ENCODE measurements at regions not wholly inside any gene's neighbourhood (a gene's known extent, or its start where the extent isn't known, plus 50 kb on each side); places are given as distances from the start of the nearest gene placed in this dataset.

DNA sequence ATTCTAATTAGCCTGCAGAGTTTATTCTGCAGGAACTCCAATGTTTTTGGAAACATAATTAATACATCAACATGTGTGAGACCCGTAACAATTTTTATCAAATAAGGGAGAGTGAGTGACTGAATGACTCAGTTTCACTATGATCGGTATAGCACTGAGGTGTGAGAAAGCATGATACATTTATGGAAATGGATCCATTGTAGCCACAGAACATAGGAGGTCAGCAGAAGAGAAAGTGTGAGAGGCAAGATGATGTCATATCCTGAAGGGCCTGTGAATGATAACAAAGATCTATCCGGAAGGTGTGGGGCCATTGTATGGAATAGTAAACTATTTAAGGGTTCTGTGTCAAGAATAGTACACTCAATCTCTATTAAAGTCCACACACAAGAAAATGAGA is 1406.1 kb upstream of the TENM4 start:
- in situ Hi-C loops (cut with MboI; ENCODE audit: low pct_unique_long_range_greater_than_20kb, low sequenced_read_pairs, unreplicated experiment) = no loop called here
- peak; percentile 28 for DNase-seq (ENCODE audit: low spot score)
- TF ChIP-seq, protein P1, sequence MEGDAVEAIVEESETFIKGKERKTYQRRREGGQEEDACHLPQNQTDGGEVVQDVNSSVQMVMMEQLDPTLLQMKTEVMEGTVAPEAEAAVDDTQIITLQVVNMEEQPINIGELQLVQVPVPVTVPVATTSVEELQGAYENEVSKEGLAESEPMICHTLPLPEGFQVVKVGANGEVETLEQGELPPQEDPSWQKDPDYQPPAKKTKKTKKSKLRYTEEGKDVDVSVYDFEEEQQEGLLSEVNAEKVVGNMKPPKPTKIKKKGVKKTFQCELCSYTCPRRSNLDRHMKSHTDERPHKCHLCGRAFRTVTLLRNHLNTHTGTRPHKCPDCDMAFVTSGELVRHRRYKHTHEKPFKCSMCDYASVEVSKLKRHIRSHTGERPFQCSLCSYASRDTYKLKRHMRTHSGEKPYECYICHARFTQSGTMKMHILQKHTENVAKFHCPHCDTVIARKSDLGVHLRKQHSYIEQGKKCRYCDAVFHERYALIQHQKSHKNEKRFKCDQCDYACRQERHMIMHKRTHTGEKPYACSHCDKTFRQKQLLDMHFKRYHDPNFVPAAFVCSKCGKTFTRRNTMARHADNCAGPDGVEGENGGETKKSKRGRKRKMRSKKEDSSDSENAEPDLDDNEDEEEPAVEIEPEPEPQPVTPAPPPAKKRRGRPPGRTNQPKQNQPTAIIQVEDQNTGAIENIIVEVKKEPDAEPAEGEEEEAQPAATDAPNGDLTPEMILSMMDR (IDR thresholded peaks at IDR 0.05; ENCODE audit: extremely low read depth, insufficient read depth, missing control alignments) = no peak

DNA sequence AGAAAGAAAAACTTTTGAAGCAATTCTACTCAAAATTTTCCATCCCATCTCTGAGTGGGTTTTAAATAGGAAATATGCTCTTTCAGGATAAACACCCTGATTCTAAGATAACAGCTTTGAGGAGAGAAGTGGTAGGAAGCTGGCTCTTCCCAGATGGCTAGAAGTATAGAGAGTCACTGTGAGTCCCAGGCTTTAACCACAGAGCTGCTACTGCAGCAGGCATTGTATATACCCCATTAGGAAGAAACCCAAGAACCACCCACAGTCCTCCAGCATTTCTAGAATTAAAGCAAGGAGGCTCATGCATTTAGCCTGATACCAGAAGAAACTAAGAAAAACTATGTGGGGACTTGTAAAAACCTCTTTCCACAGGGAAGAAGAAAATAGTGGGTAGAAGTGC is 1405.6 kb upstream of the TENM4 start:
- TF ChIP-seq, protein P1 (IDR thresholded peaks at IDR 0.05; ENCODE audit: extremely low read depth, insufficient read depth, missing control alignments) = no peak
- no peak for DNase-seq (ENCODE audit: low spot score)
- in situ Hi-C loops (cut with MboI; ENCODE audit: low pct_unique_long_range_greater_than_20kb, low sequenced_read_pairs, unreplicated experiment) = no loop called here

DNA sequence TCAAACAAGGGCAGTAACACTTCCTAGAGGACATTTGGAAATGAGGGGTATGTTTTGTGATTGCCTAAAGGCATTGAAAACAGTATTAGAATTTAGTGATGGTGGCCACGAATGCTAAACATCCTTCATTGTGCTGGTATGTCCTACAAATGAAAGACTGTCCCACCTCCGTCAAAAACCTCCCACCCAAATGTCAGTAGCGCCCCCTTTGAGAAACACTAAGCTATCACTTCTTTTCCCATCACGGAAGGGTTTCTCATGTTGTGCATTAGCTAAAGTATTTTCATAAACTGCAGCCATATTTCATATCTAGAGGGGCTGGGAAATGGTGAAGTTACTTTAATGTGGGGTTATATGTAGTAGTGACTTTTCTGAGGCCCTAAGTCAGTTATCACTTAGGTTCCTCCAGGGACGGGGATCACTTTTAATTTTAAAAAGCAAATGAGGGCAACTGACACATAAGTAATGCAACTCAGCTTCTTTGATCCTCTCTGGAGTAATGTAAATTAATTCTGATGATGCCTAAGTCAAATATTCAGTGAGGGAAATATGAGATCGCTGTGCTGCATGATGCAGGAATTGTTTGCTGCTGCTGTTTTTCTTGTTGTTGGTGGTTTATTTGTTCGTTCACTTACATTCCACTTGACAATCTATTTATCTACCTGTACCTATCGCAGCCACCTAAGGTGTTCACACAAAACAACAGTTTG is 1403.4 kb upstream of the TENM4 start:
- DNase-seq (ENCODE audit: low spot score) = no peak
- TF ChIP-seq, protein P1 (IDR thresholded peaks at IDR 0.05; ENCODE audit: extremely low read depth, insufficient read depth, missing control alignments) = peak; percentile 13
- in situ Hi-C loops (cut with MboI; ENCODE audit: low pct_unique_long_range_greater_than_20kb, low sequenced_read_pairs, unreplicated experiment) = no loop called here

DNA sequence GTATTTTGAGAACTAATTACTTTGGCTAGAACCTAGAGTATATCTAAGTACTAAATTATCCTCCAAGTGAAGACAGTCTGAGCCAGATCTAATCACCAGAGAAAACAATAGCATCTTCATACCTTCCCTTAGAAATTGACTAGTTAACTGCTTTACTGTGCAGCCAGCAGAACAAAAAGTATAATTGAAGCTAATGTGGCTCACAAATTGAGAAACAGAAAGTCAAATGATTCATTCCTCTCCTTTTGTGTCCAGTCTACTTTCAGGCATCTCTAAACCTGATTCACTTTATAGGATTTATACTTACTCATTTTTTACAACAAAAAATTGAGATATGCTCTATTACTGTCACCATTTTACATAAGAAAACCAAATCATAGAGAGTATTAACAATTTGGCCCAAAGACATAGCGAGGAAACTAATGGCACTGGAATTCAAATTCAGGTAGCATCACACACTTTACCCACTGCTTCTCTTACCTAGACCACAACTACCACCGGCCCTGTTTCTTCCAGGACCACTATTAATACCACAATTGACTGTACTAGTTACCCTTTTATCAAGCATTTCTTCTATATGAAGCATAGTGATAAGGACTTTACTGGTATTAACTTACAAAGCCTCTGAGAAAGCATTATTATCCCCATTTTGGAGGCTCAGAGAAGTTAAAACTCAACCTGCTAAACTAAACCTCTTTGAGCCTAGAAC is 1402.6 kb upstream of the TENM4 start:
- in situ Hi-C loops (cut with MboI; ENCODE audit: low pct_unique_long_range_greater_than_20kb, low sequenced_read_pairs, unreplicated experiment) = no loop called here
- TF ChIP-seq, protein P1 (IDR thresholded peaks at IDR 0.05; ENCODE audit: extremely low read depth, insufficient read depth, missing control alignments) = no peak
- DNase-seq (ENCODE audit: low spot score) = no peak

DNA sequence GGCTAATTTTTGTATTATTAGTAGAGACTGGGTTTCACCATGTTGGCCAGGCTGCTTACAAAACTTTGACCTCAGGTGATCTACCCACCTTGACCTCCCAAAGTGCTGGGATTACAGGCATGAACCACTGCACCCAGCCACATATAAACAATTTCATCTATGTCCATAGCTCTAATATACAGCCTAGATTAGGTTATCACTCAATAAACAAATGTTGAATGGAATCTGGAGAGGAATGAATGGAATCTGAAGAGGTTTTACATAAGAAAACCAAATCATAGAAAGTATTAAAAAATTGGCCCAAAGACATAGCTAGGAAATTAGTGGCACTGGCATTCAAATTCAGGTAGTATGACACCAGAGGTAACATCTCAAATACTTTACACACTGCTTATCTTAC is 1401.4 kb upstream of the TENM4 start:
- TF ChIP-seq, protein P1 (IDR thresholded peaks at IDR 0.05; ENCODE audit: extremely low read depth, insufficient read depth, missing control alignments) = no peak

DNA sequence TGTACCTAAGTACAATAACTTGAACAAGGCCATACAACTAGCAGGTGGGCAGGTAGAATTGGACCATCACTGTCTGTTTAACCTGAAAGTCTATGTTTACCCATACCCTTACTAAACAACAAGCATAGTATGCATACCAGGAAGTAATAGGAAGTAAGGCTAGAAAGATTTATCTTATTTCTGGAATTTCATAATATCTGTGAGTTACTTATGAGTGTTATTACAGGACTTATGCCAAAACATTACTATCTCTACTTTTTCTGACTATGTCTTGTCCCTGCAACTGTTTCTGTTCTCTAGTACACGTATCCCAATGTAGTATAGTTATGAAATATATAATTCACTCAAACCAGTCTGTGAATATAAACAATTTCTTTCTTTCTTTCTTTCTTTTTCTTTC is 1400.8 kb upstream of the TENM4 start:
- TF ChIP-seq, protein P1 (IDR thresholded peaks at IDR 0.05; ENCODE audit: extremely low read depth, insufficient read depth, missing control alignments) = no peak
- DNase-seq (ENCODE audit: low spot score) = no peak
- in situ Hi-C loops (cut with MboI; ENCODE audit: low pct_unique_long_range_greater_than_20kb, low sequenced_read_pairs, unreplicated experiment) = no loop called here

More for the DNA sequence above, 1401.4 kb upstream of the TENM4 start:
- no peak for DNase-seq (ENCODE audit: low spot score)
- in situ Hi-C loops (cut with MboI; ENCODE audit: low pct_unique_long_range_greater_than_20kb, low sequenced_read_pairs, unreplicated experiment) = no loop called here

Data from GM13977 (cell line).